ENCODE measurements at regions not wholly inside any gene's neighbourhood (a gene's known extent, or its start where the extent isn't known, plus 50 kb on each side); places are given as distances from the start of the nearest gene placed in this dataset.
"Not testable (repeated sequence)": the region's sequence is repeated elsewhere in the genome, so short reads cannot be mapped to it uniquely, and the experiment has no call there.

GRCh38 chr2:82098617-82099016 is 1794.1 kb upstream of the LRRTM1 start:
- no peak for DNase-seq (ENCODE audit: low read depth)

- DNase-seq (ENCODE audit: low read depth), result no peak
Measured at GRCh38 chr2:82089518-82089917, 1785.0 kb upstream of the LRRTM1 start.

GRCh38 chr2:82084679-82085392 is 1780.3 kb upstream of the LRRTM1 start:
- no peak for DNase-seq (ENCODE audit: low read depth)

- no peak for DNase-seq (ENCODE audit: low read depth)
Measured at GRCh38 chr2:82075875-82076274, 1771.3 kb upstream of the LRRTM1 start.

- DNase-seq (ENCODE audit: low read depth), result no peak
Measured at GRCh38 chr2:82062463-82062862, 1757.9 kb upstream of the LRRTM1 start.

GRCh38 chr2:82055846-82056245 is 1751.3 kb upstream of the LRRTM1 start:
- DNase-seq (ENCODE audit: low read depth), result no peak

GRCh38 chr2:82043867-82044266 is 1739.3 kb upstream of the LRRTM1 start:
- DNase-seq (ENCODE audit: low read depth), result no peak

GRCh38 chr2:82027921-82028615 is 1723.5 kb upstream of the LRRTM1 start:
- no peak for DNase-seq (ENCODE audit: low read depth)

- no peak for DNase-seq (ENCODE audit: low read depth)
Measured at GRCh38 chr2:82023710-82024109, 1719.2 kb upstream of the LRRTM1 start.

- DNase-seq (ENCODE audit: low read depth), result no peak
Measured at GRCh38 chr2:82013641-82014040, 1709.1 kb upstream of the LRRTM1 start.

- no peak for DNase-seq (ENCODE audit: low read depth)
Measured at GRCh38 chr2:82007071-82007664, 1702.6 kb upstream of the LRRTM1 start.

GRCh38 chr2:82005889-82006288 is 1701.3 kb upstream of the LRRTM1 start:
- not testable (repeated sequence) for DNase-seq (ENCODE audit: low read depth)

GRCh38 chr2:82001614-82002013 is 1697.1 kb upstream of the LRRTM1 start:
- DNase-seq (ENCODE audit: low read depth), result no peak

- no peak for DNase-seq (ENCODE audit: low read depth)
Measured at GRCh38 chr2:82000606-82001005, 1696.1 kb upstream of the LRRTM1 start.

- DNase-seq (ENCODE audit: low read depth), result no peak
Measured at GRCh38 chr2:81996332-81996731, 1691.8 kb upstream of the LRRTM1 start.

GRCh38 chr2:81991282-81991681 is 1686.7 kb upstream of the LRRTM1 start:
- no peak for DNase-seq (ENCODE audit: low read depth)

GRCh38 chr2:81987370-81987769 is 1682.8 kb upstream of the LRRTM1 start:
- no peak for DNase-seq (ENCODE audit: low read depth)

GRCh38 chr2:81984969-81985637 is 1680.6 kb upstream of the LRRTM1 start:
- DNase-seq (ENCODE audit: low read depth), result no peak

- no peak for DNase-seq (ENCODE audit: low read depth)
Measured at GRCh38 chr2:81981585-81981984, 1677.0 kb upstream of the LRRTM1 start.

- DNase-seq (ENCODE audit: low read depth), result no peak
Measured at GRCh38 chr2:81979086-81979485, 1674.5 kb upstream of the LRRTM1 start.

GRCh38 chr2:81976998-81977397 is 1672.4 kb upstream of the LRRTM1 start:
- DNase-seq (ENCODE audit: low read depth), result no peak

GRCh38 chr2:81974216-81974615 is 1669.7 kb upstream of the LRRTM1 start:
- DNase-seq (ENCODE audit: low read depth), result no peak

GRCh38 chr2:81942876-81943275 is 1638.3 kb upstream of the LRRTM1 start:
- DNase-seq (ENCODE audit: low read depth), result no peak
